GM18498 (cell line): ENCODE measurements at regions not wholly inside any gene's neighbourhood (a gene's known extent, or its start where the extent isn't known, plus 50 kb on each side); places are given as distances from the start of the nearest gene placed in this dataset.

Source experiments
- ATAC-seq: cut with Tn5 transposase; IDR thresholded peaks from one replicate; pipeline ENCODE4 v1.9.1; 2021; ENCODE audit warnings: mild to moderate bottlenecking, moderate library complexity; ENCODE audit not compliant: unreplicated experiment

DNA sequence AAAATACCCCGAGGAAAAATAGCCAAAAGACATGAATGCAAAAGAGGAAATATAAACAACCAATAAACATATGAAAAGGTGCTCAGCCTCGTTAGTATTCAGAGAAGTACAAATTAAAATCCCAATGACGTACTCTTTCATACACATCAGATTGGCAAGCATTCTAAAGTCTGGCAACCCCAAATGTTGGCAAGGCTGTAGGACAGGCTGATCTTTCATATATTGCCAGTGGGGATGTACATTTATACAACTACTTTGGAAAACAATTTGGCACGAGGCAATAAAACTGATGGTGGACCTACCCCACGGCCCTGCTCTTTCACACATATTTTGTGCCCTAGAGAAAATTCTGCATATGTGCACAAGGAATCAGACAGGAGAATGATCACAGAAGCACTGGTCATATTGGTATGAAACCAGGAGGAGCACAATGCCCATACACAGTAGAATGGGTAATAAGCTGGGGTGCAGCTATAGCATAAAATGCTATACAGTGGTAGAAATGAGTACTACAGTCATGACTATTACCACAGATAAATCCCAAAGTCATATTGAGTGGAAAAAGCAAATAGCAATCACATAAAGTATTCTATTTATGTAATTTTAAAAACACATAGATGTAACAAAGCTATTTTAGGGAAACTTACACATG, 176.0 kb upstream of the SLC24A5 start:
- no peak for ATAC-seq

DNA sequence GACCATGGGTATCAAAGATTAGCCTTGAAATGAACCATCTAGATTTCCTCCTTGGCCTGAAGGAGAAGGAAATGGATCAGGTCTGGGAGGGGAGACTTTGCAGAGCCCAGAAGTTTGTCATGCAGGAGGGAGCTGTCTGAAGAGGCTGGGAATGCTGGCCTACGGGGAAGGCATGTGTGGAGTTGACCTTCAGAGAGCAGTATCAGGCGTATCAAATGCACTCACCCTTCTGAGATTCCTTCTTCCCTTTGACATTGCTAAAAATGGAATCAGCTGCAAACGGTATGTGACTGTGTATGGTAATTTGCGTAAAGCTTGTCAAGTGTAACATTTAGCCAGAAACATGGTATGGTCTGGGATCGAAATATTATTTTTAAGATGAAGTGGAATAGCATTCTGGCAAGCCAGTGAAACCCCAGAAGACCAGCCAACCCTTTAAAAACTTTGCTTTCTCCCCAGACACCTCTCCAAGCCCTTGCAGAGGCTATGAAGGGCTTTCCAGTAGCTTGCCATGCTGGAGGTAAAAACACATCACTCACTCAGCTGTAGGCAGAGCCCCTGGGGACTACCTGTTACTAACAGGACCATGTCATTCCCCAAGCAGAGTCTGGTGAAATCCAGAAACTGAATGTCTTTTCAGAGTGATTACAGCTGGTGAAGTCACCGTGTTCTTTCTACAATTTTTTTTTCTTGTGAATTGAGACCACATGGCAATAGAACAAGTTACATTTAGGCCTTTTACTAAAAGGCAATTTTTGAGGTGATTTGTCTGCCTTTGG, 174.7 kb upstream of the SLC24A5 start:
- no peak for ATAC-seq

DNA sequence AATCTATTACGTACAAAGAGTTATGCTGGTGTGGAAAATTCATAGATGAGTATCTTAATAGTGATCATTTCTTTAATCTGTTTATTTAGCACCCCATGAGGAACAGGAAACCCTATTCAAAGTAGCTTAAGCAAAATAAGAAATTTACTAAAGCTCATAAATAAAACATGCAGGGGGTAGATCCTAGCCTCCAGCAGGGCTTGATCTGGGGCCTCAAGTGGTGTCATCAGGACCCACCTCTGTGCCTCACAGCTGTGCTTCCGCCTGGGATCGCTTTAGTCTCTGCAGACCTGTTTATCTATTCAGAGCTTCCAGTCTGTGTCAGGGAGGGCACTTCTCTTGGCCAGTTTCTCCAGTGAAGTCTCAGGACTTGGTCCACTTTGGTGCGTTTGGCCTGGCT, 171.0 kb upstream of the SLC24A5 start:
- ATAC-seq: no peak

DNA sequence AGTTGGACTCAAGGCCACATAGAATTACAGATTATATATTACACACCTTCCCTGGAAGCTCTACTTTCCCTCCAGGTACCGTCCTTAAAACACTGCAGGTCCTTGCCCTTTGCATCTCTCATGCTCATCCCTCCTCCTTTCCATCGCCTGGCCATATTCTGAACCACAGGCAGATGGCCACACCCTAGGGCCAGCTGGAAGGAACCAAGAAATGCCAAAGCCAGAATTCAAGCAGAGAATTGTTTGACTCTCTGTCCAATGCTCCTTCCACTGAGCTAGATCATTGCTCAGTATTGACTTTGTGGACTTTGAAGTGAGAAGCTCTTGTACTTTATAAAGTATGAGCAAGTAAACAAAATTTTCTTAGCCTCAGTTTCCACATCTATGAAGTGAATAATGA, 170.3 kb upstream of the SLC24A5 start:
- ATAC-seq: no peak

DNA sequence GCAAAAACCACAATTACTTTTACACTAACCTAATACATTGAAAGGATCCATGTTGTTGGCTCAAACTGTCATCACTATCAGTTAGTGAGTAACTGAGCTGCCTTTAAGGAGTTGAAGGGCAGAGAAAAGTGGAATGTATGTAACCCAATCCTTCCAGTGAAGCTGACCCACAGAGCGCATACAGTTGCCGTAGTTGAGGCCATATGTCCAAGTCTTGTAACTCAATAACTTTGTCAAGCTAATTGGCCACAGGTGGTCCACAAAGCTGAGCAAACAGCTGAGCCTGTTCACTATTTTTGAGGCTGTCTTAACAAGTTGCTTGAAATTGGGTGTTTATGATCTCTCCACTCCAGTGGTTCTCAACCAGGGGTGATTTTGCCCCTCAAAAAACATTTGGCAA, 169.0 kb upstream of the SLC24A5 start:
- ATAC-seq: no peak

DNA sequence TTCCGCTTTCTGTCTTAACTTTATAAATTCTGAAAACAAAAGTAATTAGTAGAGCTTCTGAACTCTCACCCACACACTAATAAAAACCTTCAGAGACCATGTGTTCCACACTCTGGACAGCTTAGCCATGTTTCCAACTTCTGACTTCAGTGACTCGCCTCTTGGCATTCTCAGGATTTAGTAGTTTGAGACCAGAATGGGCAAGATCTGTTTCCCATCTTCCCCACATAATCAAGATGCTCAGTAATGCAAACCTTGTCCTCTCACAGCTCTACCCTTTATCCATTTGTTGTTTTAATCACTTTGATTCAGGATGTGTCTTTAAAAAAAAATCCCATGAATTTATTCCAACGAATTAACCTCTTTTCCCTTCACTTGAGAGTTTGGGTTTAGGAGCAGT, 166.6 kb upstream of the SLC24A5 start:
- ATAC-seq: no peak

DNA sequence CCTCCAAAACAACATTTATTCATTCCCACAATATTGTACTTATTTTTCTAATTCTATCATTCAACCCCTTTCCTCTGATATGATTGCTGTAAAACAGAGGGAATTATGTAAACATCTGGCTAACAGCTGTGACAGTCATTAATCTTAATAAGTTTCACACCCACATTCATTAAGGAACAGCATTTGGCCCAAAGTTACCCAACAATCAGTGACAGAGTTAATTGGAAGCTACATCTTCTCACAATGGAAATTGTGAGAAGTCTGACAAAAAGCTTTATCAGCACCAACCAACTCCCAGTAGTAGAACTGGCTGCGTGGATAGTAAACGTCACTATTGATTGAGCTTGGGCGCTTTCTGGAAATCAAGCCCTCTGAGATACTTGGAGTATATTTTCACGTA, 165.8 kb upstream of the SLC24A5 start:
- ATAC-seq: no peak

DNA sequence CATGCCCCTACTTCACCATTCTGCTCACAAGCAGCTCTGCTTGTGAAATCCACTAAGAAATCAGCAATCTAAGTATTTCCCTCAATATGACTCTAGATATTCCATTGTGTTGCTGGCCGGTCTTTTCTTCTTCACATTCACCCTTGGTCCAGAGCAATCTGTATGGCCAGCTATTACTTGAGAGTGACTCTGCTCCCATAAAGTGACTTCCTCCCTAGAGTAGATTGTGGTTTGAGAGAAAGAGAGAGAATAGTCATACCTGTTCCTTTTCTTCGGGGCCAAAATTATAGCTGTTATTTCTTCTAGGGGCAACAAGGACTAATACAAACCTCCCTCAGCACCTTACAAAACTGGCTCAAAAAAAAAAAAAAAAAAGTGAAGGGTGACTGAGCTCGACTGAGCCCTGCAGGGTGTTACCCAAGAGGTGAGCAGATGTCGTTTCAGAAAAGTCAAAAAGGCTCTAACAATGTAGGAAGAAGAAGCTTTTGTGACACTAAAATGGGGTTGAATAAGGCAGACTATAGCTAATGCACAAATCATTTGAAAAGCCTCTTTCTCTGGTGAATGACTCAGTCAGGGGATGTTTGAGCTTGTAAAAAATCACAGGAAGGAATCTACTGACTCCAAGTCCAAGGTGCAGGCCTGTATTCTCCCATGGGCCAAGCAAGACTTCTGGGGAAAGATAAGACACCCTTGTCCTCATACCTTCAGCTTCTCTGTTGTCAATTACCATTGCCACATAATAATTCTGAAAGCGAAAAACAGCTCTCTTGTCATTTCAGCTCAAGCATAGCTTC, 161.0 kb upstream of the SLC24A5 start:
- ATAC-seq: no peak

DNA sequence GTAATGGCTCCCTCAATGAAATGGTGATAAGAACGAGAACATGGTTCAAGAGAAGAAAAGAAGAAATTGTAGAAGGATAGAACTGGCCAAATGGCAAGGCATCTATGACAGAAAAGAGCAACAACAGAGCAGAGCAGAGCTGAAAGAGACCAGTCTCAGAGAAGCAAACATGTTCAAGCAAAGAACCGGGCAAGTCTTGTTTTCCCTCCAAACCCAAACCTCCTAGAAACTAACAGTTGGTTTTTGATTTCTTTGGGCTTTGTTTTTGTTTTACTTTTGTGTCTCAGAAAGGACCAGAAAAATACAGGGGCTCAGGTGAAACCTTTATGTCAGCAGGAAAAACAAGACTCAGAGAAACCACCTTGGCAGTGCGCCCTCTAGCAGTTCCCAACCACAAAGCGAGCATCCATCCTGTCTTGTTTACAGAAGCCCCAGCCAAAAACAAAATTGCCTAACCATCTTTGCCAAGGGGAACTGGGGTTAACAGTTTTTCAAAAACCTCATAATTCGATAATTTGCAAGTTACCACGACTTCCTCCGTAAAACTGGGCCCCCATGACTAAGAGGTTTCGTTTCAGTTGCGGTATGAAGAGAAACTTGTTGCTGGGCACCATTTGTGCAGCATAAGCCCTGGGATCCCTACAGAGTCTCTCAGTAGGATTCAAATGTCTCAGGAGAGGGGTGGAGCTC, 159.2 kb upstream of the SLC24A5 start:
- ATAC-seq: peak; percentile 91

DNA sequence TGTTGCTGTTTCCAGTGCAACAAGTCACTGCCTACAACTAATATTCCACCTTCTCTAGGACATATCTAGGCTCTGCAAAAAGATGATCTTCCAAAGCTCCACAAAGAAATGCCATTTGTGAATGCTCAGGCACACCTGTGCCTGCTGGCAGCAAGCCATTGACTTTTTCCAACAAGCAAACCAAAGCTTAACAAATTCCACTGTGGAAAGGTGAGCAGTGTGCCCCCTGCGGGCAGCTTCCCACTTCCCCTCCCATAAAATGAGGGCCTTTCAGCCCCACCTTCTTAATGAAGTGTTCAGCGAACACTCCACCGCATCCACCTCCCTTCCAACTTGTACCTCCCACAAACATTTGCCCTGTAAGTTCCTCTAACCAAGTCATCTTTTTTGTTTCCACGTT, 157.5 kb upstream of the SLC24A5 start:
- ATAC-seq: no peak

DNA sequence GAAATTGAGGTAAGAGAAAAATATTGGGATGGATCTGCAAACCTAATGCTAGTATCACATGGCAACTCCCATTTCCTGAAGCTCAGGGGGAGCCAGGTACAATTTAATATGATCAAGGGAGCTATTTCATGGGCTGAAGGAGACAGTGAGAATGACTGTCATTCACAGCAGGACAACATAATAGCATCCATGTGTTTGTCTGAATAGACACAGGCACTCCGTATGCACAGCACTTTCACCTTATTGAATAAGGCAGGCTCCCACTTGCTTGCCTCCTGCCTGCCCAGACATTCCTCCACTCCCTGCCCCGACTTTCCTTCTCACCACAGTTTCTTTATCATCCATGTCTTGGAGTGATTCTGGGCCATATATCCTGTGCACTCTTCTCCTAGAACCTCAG, 156.6 kb upstream of the SLC24A5 start:
- ATAC-seq: no peak

DNA sequence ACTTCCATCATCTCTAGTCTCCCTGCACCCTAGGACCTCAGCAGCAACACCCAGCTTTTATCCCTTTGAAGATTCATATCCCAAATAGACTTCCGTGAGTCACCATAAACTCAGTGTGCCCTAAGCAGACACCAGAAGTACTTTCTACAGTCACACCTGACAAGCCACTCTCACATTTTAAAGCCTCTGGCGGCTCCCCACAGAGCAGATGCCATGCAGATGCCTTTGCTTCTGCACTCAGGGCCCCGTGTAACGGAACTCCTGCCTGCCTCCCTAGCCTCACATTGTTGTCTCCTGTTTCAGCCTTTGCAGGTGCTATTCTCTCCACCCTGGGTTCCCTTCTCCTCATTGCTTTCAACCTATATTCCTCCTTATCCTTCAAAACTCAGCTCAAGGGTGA, 155.5 kb upstream of the SLC24A5 start:
- no peak for ATAC-seq

DNA sequence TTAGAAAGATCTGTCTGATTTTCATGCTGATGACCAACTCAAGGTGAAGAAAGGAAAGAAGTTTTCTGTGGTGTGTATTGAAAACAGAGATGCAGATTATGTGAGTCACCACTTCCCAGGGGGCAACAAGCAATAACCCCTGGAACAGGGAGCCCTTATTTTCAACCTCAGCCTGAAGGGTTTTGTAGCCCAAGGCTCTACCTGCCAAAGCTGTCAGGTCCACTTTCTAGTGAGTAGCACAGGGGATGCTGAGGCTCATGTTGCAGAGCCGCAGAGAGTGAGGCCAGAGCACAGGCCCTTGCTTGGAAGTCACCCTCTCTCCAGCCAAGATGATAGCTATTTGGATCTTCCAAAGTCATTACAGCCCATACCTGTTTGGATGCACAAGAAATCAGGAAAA, 152.2 kb upstream of the SLC24A5 start:
- no peak for ATAC-seq

DNA sequence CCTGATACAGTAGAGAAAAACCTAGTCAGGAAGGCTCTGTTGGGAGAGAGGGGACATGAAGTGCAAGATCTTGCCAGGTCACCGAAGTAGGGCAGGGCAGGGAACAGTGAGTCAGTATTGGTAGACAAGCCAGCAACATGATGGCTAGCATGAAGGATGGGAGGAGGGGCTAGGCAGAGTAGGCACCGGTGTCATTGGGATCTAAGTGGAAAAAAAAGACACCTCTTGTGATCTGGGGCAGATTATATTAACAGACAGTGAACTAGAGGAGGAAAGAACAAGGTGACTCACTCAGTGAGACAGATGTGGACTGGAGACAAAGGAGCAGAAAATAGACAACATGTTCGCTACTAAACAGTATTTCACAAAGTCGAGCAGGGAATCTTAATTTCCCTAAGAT, 149.2 kb upstream of the SLC24A5 start:
- no peak for ATAC-seq

DNA sequence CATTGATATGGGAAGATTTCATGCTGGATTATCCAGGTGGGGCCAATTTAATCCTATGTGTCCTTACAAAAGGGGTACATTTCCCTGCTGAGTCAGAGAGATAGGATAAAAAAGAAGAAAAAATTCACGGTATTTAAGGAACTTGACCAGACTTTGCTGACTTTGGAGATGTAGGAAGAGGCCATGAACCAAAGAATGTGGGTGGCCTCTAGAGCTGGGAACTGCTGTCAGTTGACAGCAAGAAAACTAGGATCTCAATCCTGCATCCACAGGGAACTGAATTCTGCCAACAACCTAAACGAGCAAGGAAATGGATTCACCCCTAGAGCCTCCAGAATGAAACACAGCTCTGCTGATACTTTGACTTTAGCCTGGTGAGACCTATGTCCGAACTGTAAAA, 148.1 kb upstream of the SLC24A5 start:
- no peak for ATAC-seq

DNA sequence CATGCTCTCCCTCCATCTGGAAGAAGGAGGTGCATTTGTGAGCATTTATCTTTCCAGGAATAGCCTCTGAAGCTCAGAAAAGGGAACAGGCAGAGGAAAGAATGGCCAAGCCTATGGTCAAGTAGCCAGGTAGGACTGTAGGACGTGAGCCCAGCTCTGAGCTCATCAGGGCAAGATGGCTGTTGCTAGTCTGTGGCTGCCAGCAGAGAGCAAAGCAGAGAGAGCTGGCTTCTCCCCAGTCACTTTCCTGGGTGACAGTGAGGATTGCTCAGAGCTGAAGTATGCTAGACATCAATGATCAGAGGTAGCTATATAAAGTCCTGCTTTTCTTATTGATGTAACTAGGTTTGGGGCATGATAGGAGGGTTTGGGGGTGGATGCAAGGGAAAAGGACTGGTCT, 146.1 kb upstream of the SLC24A5 start:
- no peak for ATAC-seq

DNA sequence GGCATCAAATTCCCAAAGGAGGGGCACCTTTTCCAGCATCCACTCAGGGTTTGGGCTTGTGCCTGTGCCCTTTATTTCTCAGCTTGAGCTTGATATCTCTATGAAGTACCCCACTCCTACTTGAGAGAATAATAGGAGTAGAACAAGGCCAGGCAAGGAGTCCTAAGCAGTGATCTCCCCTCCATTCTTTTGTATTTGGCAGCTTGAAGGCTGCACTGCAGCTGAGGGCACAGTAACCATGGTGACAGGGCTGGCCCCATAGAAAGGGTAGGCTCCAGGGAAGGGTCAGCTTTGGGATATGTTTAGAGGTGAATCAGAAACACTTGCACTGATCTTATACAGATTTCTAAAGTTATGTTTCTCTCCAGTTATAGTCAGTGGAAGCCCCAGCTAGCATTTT, 145.4 kb upstream of the SLC24A5 start:
- no peak for ATAC-seq

DNA sequence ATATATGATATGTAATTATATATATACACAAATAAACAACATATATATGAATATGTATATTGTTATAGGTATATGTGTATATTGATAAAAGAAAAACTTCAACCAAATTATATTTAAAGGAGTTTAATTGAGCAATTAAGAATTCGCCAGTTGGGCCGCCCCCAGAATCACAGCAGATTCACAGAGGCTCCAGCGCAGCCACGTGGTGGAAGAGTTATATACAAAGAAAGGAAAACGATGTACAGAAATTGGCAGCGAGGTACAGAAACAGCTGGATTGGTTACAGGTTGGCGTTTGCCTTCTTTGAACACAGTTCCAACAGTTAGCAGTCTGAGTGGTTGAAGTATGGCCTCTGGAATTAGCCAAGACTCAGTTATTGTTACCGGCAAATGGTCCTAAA, 137.3 kb upstream of the SLC24A5 start:
- ATAC-seq: no peak

DNA sequence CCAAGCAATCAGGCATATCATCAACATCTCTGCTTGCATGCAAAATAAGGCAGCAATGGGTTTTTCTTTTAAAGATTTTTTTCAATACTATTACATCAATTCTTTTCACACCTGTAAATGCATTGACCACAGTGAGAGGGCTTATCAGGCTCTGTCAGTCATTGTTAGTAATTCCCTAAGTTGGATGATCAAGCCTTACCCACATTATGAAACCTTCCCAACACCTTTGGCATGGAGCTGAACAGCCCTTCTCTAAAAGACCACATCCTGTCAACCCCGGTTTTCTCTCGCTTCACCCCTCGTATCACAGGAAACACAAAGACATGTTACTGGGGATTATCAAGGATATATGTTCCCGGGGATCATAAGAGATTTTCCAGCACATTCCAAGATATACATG, 135.2 kb upstream of the SLC24A5 start:
- no peak for ATAC-seq

DNA sequence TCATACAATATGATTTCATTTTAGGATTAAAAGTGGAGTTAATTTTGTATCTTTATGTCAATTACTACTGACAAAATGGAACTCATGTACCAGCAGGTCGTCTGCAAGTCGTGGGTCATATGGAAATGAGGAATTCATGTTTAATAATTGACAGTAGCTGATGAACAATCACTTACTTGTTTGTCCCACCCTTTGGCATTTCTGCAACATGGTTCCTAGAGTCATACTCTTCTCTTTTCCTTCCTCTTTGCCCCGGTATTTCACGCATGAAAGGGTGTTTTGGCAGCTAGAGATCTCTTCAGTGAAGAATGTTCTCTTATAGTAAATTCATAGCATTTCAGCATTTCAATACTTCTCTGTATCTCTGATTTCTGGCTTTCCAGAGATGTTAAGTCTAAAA, 133.3 kb upstream of the SLC24A5 start:
- ATAC-seq: peak; percentile 18

DNA sequence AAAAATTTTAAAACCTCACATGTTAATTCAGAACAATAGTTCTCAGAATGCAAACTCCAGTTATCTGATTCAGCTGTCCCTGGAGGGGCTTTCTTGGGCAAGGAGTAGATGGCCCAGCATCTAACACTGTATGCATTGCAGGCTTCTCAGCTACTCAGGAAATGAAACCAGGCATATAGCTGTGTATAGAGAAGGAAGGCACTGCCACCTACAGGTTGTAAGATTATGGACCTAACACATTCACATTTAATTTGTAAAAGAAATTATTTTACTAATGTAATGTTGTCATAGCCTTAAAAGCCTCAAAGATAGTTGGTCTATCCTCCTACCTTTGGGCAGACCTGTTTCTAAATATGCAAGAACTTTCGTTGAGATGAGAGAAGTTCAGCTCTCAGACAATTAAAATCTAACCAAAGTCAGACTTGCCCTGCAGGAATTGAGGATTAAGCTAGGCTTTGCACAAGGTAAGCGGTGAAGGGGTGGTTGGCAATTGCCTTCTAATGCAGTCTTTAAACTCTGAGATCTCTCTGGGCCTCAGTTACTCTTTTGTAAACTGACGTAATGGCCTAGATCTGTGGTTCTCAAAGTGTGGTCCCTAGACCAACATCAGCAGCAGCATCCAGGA, 132.8 kb upstream of the SLC24A5 start:
- peak; percentile 95 for ATAC-seq
